ENCODE measurements at regions not wholly inside any gene's neighbourhood (a gene's known extent, or its start where the extent isn't known, plus 50 kb on each side); places are given as distances from the start of the nearest gene placed in this dataset.

DNA sequence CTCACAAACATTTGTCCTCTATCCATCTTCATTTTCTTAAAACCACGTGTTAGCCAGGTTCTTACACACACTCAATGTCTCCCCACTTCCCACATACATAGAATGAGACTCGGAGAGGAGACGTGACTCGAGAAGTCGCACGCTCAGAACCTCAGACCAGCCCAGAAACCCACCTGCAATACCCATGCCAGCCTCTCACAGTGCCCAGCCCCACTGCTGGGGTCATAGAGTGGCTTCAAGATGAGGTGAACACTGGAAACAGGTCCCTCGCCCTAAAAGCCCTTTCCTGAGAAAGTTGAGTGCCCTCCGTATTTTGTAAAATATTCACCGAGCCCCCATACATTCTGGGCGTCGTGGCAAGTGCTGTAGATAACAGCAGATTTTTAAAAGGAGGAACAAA, 487.4 kb downstream of the EIPR1 start:
- DNase-seq, result no peak

DNA sequence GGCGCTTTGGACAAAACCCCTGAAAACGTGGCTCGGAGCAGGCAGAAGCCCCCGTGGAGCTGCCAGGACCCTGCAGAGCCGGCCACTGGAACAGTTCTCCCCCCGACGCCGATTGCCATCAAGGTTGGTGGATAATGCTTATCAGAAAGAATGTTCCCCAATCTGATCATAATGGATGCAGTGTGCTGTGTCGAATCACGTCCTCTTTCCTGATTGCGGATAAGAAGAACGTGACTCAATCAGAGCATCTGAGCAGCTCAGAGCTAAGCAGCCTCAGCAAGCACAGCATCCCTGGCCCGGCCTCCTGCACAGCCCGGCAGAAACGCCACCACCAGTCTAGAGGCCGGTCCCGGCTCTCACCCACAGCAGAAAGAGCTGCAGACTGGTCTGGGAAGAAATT, 488.0 kb downstream of the EIPR1 start:
- no peak for DNase-seq

DNA sequence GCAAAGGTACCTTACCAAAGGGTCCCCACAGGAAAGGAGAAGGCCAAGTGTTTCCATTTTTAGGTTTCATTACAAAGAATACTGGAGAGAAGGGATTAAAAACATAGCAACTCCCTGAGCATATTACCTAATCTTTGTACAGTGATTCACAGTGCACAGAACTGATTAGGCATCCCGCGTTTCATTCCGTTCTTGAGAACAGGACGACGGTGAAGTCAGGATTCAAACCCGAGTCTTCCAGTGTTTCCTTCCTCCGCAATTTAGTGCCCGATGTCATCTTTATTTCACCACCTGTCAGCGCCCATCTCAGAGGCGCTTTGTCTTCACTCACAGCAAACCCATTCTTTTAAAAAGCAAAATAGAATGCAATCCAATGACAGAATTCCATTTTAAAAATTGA, 488.5 kb downstream of the EIPR1 start:
- DNase-seq, result no peak

DNA sequence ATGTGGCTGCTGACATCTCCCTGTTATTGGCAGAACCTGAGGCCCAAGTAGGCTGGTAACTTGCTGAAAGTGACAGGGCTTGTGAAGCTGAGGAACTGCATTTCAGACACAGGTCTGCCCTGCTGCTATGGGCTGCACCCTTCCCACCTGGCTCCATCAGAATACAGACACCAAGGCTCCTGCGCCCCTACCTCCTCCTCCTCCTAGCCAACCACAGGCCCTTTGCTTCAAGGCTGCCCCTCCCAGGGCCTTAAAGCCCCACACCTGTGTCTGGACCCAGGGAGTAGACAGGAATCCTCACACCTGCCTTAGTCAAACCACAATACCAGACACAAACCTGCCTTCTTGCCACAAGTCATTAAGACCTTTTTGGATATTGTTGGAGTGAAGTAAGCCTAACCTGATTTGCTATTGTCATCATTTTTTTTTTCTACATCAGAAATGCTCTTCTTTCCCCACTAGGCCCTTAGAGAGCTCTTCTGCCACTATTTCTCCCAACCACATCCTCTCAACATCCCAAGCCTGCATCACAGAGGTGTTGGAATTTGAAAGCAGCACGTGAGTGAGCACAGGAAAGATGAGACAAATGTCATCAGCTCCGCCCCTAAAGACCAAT, 489.7 kb downstream of the EIPR1 start:
- no peak for DNase-seq

DNA sequence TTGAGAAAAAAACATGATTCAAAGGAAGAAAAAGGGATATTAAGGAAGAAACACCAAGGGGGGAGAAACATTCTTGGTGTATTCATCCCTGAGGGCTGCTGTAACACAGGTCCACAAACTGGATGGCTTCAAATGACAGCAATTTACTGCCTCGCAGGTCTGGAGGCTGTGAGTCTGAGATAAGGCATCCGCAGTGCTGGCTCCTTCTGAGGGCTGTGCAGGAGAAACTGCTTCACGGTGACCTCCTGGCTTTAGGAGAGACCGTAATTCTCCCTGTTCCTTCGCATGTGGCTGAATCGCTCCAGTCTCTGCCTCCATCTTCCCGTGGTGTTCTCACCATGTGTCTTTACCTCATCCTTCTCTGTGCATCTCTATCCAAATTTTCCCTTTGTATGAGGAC, 490.7 kb downstream of the EIPR1 start:
- no peak for DNase-seq

DNA sequence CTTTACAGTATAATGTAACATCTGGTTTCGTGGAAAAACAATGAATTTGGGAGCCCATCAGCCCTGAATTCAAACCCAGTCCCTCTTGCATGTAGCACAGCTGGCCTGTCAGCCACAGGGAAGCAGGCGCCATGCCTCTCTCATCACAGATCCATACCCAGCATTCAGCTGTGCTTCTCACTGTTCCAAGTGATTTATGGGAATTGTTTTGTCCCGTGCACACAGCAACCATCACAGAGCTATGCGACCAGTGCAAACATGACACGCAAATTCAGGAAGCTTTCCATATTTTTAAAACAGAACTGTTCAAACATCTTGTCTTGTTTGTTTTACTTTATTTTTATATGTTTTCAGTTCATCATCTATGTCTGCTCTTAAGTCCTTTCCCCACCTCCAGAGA, 496.1 kb downstream of the EIPR1 start:
- DNase-seq, result no peak

DNA sequence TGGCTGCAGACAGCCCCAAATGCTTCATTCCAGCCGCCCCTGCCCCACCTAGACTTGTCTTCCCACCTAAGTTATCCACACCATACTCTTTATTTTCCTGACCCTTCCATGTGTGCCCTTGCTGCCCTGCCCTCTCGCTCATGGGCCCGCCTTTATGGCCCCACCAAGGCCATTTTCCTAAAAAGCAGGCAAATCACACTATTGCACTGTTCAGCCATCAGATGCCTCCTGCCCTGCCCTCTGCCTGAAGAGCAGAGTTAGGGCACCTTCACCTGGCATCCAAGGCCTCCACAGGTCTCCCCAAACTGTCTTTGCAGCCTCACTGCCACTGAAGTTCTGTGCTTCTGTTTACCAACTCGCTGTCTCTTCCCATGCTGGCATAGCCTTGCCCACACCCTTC, 496.7 kb downstream of the EIPR1 start:
- no peak for DNase-seq

DNA sequence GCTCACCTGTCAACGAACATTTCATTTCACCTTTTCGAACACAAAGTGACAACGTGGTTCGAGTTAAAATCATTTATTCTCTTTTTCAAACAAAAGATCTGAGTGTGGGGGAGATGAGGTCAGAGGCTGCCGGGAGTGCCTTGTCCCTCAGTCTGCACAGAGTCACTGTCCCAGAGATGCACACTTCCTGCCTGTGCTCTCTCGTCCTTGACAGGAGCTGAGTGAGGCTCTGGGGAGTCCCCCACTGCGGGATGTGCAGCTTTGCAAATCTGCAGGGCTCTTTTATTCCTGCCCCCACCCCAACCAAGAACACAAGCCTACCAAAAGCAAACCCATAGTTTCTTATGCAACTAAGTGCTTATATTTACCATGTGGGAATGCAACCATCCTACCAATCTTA, 497.8 kb downstream of the EIPR1 start:
- no peak for DNase-seq

DNA sequence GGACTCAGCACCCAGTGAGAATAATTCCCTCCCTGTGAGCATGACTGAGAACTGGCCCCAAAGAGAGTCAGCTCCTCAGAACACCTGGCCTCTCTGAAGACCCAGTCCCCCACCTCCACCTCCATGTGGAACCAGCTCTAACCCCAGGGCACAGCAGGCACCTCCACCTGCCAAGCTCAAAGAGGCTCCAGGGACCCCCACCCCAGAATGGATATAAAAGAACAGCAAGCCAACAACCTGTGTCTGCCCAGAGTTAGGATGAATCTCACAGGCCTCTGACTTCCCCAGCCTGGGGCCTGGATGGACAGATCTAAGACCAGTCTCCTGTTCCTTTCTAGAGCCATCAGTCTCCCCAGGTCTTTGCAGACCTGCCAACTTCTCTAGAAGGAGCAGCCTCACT, 498.5 kb downstream of the EIPR1 start:
- no peak for DNase-seq

DNA sequence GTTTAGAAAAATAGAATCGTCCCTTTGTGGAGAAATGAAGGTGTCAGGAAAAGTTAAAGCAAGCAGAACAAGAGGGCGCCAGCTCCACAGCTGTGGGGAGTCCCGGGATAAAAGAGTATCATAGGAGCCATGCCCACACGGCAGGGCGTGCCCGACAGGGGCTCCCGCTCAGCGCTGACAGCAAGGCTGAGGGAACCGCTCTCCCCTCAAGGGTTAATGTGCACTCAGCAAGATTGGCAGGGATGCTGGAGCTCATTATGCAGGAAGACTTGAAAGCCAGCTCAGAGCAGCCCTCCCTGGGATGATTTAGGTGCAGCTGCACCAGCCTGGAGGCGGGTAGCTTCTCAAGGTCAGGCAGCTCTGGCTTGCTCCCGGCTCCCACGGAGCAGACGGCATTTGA, 500.2 kb downstream of the EIPR1 start:
- no peak for DNase-seq

DNA sequence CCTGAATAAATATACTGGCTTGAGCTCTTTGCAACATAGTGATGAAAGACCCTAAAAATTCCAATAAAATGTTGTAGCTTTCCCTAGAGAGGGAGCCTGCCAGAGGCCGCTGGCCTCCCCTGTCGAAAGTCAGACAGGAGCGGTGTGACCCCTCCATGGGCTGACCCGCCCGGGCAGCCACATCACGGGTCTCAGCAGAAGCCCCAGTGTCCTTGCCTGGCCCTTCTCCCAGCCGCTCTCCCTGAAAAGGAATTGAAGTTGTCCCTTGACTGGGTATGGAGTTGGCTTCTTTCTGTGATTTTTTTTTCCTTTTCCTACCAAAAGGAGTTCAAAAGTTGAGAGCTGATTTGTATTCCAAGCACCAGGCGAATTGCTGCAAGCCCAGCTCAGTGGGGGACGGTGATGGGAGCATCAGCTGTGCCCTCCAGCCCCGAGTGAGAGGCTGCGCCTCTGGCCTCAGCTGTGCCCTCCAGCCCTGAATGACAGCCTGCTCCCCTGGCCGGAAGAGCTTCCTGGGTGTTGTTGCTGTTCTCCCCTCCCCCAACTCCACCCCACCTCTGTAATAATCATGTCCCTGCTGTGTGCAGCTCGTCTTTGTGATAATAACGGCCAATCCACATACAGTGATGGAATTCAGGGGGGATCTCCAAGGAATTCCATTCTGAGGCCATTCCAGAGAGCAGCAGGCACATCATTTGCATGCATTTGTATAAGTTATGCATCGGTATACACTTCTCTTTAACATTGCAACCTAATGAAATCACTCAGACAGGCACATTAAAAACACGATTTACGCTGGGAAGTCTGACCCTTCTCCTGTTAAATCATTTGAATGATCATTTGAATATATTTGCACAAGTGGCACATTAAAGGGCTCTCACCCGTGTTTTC, 501.0 kb downstream of the EIPR1 start:
- no peak for DNase-seq

DNA sequence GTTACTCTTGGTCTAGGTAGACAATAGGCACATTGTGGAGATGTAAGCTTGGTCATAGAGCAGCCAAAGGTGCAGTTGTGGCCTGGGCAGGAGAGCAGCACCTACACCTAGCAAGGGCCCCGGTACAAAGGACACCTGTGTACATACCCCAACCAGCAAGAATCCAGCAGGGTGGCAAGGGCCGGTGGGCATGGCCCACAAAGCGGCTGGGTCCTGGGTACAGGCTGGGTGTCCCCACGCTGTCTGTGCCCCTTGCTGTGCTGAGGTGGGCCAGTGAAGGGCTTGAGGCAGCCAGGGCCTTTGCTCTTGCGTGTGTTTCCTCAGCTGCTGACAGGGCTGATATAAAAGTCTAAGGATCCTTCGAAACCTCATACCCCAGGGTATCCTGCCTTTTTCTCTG, 501.8 kb downstream of the EIPR1 start:
- DNase-seq, result no peak

DNA sequence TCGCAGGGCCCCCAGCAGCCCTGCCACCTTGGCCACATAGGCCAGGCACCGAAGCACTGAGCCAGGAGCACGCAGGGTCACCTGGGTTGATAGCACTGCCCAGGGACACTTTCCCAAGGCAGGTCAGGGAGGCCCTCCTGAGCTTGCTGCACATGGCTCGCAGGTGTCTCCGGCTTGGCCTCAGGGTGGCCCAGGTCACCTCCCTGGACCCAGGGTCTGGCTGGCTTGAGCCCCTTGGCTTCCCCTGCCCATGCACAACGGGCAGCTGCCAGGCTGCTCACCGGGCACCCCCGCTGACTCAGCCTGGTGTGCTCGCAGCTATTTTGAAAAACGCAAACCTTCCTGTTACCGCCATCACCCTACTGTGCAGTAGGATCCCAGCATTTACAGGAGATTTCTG, 502.3 kb downstream of the EIPR1 start:
- DNase-seq, result no peak

DNA sequence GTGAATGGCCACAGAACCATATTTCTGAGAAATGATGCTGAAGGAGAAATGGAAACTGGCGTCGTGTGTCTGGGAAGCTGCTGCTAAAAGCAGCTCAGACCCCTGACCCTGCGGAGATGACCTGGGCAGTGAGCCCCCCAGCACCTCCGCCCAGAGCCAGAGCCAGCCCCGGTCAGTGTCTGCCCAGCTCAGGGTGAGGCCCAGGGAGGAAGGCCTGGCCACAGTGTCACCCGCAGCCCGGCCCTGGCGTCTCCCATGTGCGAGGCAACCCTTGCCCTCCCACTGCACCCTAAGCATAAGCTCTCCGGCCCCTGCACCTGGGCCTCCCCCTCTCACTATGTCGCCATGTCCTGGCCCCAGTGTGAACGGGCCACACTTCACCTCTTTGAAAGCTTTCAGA, 502.8 kb downstream of the EIPR1 start:
- no peak for DNase-seq

DNA sequence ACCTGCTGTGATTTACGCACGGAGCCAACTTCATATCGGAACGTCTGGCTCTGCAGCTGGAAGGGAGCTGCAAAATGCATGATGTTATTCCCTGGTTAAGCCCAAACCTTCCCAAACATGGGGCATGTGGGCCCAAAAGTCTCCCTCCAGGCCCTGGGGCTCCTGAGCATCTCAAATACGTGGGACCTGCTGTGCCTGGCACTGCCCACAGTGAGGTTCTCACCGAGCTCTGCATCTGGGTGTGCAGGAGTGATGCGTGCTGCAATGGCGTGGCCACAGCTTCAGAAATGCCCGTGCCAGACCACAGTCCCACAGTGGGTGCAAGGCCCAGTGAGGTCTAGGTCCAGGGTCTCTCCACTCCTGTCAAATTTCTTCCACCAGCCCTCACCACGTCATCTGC, 503.3 kb downstream of the EIPR1 start:
- DNase-seq, result no peak

DNA sequence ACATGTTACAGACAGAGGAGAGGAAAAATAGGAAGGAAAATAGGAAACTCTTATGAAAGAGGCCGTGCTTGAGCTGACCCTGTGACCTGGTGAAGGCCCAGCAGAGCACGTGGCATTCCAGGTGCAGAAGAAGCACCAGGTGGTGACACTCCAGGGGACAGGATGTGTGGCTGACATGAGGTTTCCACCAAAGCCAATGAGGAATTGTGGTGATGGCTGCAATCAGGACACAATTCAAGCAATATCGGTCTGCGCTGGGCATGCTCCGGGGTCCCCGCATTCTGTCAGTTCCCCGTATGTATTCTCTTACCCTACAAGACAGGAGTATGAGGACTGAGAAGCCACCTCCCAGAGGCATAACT, 504.2 kb downstream of the EIPR1 start:
- DNase-seq, result no peak

DNA sequence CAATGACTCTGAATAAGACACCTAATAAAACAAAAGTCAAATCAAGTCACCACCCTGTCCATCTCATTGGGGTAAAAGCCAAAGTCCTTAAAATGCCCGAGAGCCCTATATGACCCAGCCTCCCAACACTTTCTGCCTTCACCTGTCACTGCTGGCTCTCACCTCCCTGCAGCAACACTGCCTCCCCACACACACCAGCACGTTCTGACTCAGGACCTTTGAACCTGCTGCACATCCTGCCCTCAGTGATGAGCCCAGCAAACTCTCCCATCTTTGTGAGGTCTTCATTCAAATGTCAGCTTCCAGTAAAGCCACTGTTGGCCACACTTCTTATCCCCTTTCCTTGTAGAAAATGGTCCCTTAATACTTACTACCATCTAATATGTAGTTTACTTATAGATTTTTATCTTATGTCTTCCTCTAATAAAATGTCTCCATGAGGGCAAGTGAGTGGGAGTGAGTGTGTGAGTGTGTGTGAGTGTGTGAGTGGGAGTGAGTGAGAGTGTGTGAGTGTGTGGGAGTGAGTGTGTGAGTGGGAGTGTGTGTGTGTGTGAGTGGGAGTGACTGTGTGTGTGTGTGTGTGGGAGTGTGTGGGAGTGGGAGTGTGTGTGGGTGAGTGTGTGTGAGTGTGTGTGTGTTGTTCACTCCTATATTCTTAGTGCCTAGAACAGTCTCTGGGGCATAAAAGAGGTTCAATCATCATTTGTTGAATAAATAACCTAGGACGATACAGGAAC, 504.7 kb downstream of the EIPR1 start:
- DNase-seq, result no peak

DNA sequence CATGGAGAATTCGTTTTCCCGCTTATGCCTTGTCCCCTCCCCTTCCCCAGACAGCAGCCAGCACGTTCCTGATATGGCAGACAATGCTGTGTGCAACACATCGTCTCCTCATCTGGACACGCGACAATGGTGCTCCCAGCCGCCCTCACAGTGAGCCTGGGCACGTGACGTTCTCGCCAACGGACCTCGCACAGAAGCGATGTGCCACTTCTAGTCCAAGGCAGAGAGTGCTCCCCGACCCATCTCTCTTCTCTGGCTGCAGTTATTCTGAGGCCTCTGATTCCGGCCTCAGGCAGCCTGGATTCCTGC, 505.4 kb downstream of the EIPR1 start:
- no peak for DNase-seq

DNA sequence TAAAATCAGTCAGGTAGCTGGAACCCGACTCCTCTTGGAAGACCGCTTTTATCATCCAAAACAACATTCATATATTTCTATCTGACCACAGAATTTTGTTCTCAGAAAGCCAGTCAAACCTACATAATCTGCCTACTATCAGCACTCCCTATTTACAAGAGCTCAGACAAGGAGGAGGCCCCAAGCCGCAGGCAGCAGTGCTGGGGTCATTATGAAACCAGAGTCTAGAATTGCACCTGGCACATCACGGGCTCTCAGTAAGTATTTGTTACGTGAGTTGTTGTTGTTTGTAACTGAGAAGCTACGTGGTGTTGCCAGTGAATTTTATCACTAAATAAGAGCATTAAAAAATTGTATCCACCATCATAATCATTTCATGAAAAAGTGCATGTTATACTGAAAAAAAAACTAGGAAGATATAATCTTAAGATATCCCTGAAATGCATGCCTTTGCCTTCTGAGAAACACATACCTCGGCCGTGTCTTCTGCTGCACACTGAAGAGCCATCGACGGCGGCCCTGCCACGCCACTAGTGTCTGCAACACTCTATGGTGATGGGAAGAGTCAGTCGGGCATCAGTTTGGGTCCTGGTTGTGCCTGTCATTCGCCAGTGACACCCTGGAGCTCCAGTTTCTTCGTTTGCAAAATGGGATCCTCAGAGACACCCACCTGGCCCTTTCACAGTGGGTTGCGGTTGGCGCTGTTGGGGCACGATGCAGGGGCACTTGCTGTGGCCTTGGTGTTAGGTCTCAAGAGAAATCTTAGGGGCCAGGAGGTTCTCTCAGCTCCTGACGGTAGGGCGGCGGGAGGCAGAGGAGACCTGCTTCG, 505.9 kb downstream of the EIPR1 start:
- DNase-seq, result no peak

DNA sequence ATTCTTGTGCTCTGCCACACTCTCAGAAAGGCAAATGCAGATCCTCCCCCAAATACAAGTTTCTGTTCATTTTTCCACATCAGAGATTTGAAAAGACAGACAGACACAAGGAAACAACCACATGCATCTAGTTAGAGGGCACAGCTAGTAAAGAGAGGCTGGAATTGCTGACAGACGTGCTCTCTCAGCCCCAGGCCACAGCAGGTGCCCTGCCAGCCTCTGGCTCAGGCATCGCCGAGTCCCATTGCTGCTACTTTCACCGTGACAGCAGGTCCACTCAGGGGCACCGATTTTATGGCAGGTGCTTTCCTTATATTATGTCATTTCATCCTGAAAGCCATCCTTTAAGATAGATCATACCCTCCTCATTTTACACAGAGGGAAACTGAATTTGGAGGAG, 507.5 kb downstream of the EIPR1 start:
- DNase-seq, result no peak

DNA sequence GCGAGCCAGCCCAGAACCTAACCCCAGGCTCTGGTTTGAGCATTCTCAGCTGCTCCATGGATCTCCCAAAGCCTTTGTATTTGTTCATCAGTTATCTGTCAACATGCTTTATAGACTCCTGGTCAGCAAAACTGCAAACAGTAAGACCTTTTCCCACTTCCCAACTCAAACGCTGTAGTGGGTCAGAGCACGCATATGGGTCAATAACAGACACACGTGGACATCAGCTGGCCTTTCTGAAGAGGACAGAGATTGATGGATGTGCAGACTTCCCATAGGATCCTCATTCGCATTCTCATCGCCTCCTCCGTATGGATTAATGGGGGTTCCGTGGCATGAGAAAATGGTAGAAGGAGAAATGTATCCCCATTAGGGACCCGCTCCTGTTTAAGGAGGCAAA, 508.1 kb downstream of the EIPR1 start:
- no peak for DNase-seq

DNA sequence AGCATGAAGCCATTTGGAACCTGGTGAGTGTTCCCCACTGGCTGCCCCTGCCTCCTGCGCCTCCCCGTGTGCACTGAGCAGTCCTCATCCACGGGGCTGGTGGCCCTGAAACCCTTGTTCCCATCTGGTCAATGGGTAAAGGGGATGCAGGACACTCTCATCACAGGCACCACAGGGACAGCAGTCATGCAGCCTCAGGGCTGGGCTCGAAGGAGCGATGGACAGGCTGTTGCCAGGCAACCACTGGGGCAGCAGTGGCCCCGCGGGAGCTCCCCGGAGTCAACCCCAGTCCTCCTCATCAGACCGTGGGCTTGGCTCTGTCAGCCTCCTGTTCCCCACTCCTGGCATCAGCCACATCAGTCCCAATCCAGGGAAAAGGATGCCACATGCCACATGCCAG, 509.5 kb downstream of the EIPR1 start:
- DNase-seq, result no peak

DNA sequence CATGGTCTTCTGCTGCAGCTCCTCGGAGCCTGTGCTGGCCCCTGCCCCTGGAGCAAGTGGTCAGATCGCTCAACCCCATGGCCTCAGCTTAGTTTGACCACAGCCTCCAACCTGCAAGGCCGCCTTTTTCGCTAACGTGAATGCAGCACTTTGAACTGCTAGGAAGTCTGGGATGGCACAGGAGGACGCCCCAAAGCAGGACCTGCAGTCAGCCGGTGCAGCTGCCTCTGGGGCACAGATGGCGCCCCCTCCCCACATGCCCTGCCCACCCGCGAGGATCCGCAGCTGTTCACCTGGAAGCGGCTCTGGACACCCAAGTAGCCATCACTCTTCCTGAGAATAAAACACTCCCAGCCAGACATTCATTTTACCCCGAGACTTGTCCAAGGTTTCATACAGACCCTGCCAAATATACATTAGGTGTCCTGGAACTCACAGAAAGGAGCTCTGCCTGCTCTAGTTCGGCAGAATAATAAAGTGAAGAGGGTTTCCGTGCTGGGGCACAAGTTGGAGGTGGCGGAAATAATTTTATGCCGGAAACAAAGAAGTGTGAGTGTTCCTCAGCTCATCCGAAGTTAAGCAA, 510.1 kb downstream of the EIPR1 start:
- DNase-seq, result no peak
